Vagina (tissue), 2 donors: ENCODE measurements at regions not wholly inside any gene's neighbourhood (a gene's known extent, or its start where the extent isn't known, plus 50 kb on each side); places are given as distances from the start of the nearest gene placed in this dataset.

ENCODE experiments used
- CTCF ChIP-seq, 3 experiments: fragments of 450-650 bp in 2 of 3; fragments of 200-600 bp in 1 of 3; sonication (generic) in 1 of 3; IDR thresholded peaks; one replicate each; pipeline ENCODE4 v1.5.1; 2017 to 2019; ENCODE audit warnings: antibody characterized with exemption in 3 of 3, mild to moderate bottlenecking in 2 of 3, moderate library complexity in 2 of 3
- POLR2A ChIP-seq, 2 donors: fragments of 450-650 bp; IDR thresholded peaks; one replicate each; pipeline ENCODE4 v1.6.1; 2017; ENCODE audit warnings: antibody characterized with exemption in 2 of 2, mild to moderate bottlenecking in 2 of 2, moderate library complexity in 2 of 2

DNA sequence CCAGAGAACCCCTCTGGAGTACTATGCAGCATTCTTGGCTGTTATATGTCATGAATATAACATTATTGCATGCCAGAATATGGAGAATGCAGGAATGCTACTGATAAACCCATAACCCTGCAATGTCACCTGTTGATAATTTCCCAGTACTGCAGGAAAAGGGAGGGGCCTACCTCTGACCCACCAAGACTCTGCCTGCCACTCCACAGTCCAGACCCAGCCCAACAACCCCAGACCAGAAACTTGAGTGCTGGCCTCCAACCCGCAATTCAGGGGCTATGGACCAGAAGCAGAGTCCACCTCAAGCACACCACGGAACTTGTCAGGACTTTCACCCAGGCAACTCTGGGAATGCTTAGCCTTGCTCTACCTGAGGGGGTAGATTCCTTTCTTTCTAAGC lies 92.9 kb upstream of the WDR44 start:
- TF ChIP-seq CTCF (IDR thresholded peaks at IDR 0.05), result no peak
- TF ChIP-seq POLR2A (IDR thresholded peaks at IDR 0.05), result no peak
